ENCODE measurements at regions not wholly inside any gene's neighbourhood (a gene's known extent, or its start where the extent isn't known, plus 50 kb on each side); places are given as distances from the start of the nearest gene placed in this dataset.
"Not testable (repeated sequence)": the region's sequence is repeated elsewhere in the genome, so short reads cannot be mapped to it uniquely, and the experiment has no call there.

DNA sequence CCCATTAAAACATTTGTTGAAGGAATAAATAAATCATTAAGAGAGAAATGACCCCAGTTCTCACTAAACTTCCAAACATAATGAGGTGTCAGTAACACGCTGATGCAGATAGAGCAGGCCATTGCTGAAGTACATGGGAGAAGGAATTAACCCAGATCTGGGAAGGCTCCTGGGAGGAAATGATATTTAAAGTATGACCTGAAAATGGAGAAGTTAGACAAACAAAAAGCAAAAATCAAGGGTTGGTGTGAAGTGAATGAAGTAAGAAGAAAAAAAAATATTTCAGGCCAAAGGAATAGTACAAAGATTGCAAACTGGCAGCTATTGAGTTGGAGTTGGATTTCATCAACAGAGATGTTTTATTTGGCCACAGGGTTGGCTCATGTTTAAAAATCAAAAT lies 71.4 kb downstream of the RGS2 start:
- Histone ChIP-seq H3K27me3 (no peaks in the 10 kb centered on the region), H3K9me3 (no peaks in the 10 kb centered on the region), H3K27ac (no peak overlapping the region), H3K4me3 (no peak overlapping the region), H3K36me3 (ENCODE audit: low read depth, missing control alignments) (no peaks in the 10 kb centered on the region), H3K4me1 (no peaks in the 10 kb centered on the region)
- WGBS, 2 donors = 50 to 67% methylated on average over 1 of the region's 1 CpG
- TF ChIP-seq, protein P1, sequence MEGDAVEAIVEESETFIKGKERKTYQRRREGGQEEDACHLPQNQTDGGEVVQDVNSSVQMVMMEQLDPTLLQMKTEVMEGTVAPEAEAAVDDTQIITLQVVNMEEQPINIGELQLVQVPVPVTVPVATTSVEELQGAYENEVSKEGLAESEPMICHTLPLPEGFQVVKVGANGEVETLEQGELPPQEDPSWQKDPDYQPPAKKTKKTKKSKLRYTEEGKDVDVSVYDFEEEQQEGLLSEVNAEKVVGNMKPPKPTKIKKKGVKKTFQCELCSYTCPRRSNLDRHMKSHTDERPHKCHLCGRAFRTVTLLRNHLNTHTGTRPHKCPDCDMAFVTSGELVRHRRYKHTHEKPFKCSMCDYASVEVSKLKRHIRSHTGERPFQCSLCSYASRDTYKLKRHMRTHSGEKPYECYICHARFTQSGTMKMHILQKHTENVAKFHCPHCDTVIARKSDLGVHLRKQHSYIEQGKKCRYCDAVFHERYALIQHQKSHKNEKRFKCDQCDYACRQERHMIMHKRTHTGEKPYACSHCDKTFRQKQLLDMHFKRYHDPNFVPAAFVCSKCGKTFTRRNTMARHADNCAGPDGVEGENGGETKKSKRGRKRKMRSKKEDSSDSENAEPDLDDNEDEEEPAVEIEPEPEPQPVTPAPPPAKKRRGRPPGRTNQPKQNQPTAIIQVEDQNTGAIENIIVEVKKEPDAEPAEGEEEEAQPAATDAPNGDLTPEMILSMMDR (IDR thresholded peaks at IDR 0.05) = no peak
- intact Hi-C loops (cut with DNase I; ENCODE audit: low total_unique reads) = no loop called here
- DNase-seq = no peak

DNA sequence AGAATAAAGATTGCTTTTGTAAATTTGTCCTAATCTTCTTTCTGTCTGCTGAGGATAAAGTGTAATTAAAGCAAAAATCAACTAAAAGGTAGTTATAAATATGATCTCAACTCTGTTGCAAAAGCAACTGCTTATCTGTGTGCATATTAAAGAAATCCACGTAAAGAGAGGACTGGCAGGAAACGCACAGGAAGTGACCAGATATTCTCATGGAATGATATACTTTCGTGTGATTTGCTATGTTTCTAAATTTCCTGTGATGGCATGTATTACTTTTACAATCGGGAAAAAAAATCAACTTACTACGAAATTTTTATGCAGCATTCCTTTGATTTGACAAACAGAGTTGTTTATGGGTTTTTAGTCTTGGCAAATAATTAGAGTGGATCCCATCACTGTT lies 75.4 kb downstream of the RGS2 start:
- H3K27me3 ChIP-seq = no peaks in the 10 kb centered on the region
- intact Hi-C loops (cut with DNase I; ENCODE audit: low total_unique reads) = no loop called here
- no peak overlapping the region for H3K4me3 ChIP-seq
- TF ChIP-seq, protein P1 (IDR thresholded peaks at IDR 0.05) = no peak
- no peak for TF ChIP-seq POLR2A (IDR thresholded peaks at IDR 0.05)
- no peaks in the 10 kb centered on the region for H3K4me1 ChIP-seq
- DNase-seq = no peak
- no peak overlapping the region for H3K27ac ChIP-seq
- no peaks in the 10 kb centered on the region for H3K9me3 ChIP-seq
- no peaks in the 10 kb centered on the region for H3K36me3 ChIP-seq (ENCODE audit: low read depth, missing control alignments)
- WGBS, 2 donors = 78 to 82% methylated on average over 5 of the region's 5 CpGs

DNA sequence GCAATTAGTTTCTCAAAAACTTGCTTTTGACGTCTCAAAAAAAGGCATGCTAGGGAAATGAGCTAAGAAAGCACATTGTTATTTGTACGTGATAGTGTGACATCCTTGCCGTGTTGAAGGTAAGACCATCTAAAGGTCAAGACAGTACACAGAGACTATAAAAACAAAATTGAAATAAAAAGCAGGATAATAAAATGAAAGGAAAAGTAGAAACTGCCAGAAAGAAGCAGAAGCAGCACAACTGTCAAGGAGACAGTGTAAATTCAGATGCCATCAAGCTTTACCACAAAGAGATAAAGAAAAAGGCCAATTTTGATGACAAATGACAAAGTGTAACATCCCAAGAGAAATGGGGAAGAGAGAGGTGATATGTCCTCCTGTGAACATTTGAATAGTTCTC lies 76.5 kb downstream of the RGS2 start:
- H3K27ac ChIP-seq; H3K36me3 ChIP-seq (ENCODE audit: low read depth, missing control alignments); H3K4me1 ChIP-seq; DNase-seq; H3K9me3 ChIP-seq; intact Hi-C loops (cut with DNase I; ENCODE audit: low total_unique reads); H3K27me3 ChIP-seq; H3K4me3 ChIP-seq: not testable (repeated sequence)
- WGBS, 2 donors = 51 to 61% methylated on average over 3 of the region's 3 CpGs

DNA sequence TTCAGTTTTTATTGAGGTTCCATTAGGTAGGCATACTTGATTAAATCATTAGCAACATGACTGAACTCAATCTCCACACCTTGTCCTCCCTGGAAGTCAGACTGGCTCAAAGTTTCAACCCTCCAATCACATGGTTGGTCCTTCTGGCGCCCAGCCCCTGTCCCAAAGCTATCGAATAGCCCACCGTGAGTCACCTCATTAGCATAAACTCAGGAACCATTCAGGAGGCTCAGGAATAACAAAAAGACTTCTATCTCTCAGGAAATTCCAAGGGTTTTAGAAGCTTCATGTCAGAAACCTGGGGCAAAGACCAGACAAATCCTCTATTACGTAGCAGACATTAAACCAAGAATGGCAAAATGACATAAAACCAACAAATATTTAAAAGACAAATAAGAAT lies 78.6 kb downstream of the RGS2 start:
- Histone ChIP-seq H3K27ac (no peak overlapping the region), H3K4me1 (no peaks in the 10 kb centered on the region), H3K4me3 (no peak overlapping the region), H3K9me3 (no peaks in the 10 kb centered on the region), H3K27me3 (no peaks in the 10 kb centered on the region), H3K36me3 (ENCODE audit: low read depth, missing control alignments) (no peaks in the 10 kb centered on the region)
- WGBS, 2 donors = 93 to 94% methylated on average over 4 of the region's 4 CpGs
- TF ChIP-seq POLR2A (IDR thresholded peaks at IDR 0.05) = no peak
- TF ChIP-seq, protein P1 (IDR thresholded peaks at IDR 0.05) = no peak
- DNase-seq = no peak
- intact Hi-C loops (cut with DNase I; ENCODE audit: low total_unique reads) = no loop called here

DNA sequence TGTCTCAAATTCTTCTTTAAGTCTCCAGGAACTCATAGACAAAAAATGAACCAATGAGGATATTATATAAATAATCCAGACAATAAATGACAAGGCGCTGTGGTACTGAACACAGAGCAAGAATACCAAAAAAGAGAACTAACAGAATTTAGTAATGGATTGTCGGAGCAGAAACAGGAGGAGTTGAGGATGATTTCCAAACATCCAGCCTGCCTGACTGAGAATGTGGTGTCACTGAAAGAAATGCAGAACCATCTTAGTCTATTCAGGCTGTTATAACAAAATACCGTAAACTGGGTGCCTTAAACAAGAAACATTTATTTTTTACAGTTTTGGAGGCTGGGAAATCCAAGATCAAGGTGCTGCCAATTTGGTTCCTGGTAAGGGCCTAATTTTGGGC lies 79.7 kb downstream of the RGS2 start:
- Histone ChIP-seq H3K4me1 (no peaks in the 10 kb centered on the region), H3K27ac (no peak overlapping the region), H3K36me3 (ENCODE audit: low read depth, missing control alignments) (no peaks in the 10 kb centered on the region), H3K9me3 (no peaks in the 10 kb centered on the region), H3K4me3 (no peak overlapping the region), H3K27me3 (no peaks in the 10 kb centered on the region)
- 65 to 77% methylated on average over 3 of the region's 3 CpGs for WGBS, 2 donors
- TF ChIP-seq, protein P1 (IDR thresholded peaks at IDR 0.05) = no peak
- TF ChIP-seq POLR2A (IDR thresholded peaks at IDR 0.05) = no peak
- intact Hi-C loops (cut with DNase I; ENCODE audit: low total_unique reads) = no loop called here
- no peak for DNase-seq
